ENCODE measurements at regions not wholly inside any gene's neighbourhood (a gene's known extent, or its start where the extent isn't known, plus 50 kb on each side); places are given as distances from the start of the nearest gene placed in this dataset.

- TF ChIP-seq CTCF (conservative IDR thresholded peaks at IDR 0.05 in 1 of 2, IDR thresholded peaks at IDR 0.05 in 1 of 2; ENCODE audit: low read depth in 1 of 2, low read length in 2 of 2) (no peak), EZH2 (IDR thresholded peaks at IDR 0.05; ENCODE audit: low read length, missing control alignments) (no peak)
These were observed 327.5 kb upstream of the SALL3 start for GRCh38 chr18:78652001-78652545.

Data from fibroblast of lung (primary cell).